Daoy (cell line): ENCODE measurements at regions not wholly inside any gene's neighbourhood (a gene's known extent, or its start where the extent isn't known, plus 50 kb on each side); places are given as distances from the start of the nearest gene placed in this dataset.
"Not testable (repeated sequence)": the region's sequence is repeated elsewhere in the genome, so short reads cannot be mapped to it uniquely, and the experiment has no call there.

ENCODE experiments used
- DNase-seq: peaks from one replicate; pipeline ENCODE4 v3.0.0-alpha.2; 2015; ENCODE audit warnings: low read depth

DNA sequence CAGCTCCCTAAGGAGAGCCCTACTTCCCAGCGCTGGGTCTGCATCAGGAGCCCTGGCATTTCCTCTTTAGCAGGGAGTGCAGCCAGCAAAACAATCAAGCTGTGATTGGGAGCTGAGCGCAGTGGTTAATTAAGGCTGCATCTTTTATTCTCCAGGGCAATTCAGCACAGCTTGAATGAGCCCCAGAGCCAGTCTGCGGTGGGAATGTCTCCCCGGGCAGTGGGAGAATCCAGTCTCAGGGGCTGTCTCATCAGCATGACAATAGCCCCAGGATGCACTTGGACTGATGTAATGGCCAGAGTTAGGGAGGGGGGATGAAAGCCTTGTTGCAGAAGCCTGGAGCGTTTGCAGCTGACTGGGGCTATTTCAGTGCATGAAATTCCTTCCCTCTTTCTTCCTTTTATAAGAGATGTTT is 292.6 kb upstream of the SOX9 start:
- DNase-seq, result peak; percentile 88

DNA sequence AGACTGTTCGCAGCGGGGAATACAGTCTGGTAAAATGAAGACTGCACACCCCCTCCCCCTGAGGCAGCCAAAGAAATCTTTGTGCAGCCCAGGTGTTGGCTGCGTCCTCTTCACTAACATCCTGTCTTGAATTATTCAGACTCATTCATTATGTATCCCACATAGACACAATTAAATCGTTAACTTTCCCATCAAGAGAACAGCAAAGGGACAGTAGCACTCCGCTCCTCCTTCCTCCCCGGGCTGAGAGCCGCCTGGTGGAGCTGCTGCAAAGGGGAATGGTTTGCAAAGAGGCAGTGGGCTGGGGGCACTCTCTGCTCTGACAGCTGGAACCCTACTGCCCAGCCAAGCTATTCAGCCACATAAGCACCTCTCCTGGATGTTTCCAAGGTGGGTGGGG is 290.0 kb upstream of the SOX9 start:
- no peak for DNase-seq

DNA sequence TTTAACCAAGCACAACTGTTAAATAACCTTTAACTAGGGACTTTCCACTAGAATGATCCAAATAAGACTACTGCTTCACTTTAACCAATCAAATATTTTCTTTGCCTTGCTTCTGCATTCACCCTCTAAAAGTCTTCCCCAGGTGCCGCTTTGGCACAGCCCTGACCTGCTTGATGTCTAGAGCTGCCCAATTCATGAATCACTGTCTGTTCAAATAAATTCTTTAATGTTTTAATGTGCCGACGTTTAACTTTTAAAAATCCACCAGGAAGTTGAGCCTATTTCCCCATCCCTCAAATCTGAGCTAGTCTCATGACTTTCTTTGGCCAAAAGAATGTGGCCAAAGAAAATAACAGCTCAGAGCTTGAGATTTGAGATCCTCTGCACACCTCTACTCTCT is 277.8 kb upstream of the SOX9 start:
- no peak for DNase-seq

DNA sequence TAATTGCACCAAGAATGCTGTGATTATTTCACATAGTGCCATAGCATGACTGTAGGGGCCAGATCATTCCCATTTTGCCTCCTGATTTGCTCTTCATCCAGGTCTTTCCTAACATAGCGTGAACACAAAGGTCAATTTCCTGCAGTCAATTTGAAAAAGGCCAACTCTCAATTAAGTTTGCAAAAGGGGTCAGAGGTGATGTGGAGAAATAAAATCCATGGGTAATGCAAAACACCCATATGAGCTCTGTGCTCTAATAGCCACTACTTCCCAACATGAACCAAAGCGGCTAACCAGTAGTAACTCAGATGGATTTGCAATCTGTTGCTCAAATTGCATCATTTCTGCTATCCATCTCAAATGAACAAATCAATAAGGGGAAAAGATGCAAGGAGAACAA is 275.5 kb upstream of the SOX9 start:
- no peak for DNase-seq

DNA sequence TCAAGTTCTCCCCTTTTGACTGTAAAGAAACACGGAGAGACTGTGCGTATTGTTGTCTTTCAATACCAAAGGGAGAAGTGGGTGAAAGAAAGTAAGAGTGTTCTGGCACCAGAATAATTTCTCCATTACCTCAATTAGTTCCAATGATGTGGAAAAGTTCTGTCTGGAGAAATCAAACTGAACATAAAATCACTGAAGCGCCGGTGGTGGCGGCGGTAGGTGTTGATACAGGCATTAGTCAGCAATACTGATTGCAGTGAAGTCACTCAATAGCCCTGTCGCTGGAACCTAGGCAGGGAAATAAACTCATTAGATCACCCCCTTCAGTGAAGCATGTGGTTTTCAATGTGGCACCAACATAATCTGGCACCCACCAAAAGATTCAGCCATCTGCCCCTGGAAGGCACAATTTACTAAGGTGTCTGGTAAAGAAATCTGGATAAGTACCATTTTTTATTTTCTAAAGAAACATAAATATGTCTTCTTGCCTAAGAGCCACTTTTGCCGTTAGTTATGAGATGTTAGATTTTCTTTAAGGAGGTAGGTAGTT is 274.2 kb upstream of the SOX9 start:
- DNase-seq, result peak; percentile 5

DNA sequence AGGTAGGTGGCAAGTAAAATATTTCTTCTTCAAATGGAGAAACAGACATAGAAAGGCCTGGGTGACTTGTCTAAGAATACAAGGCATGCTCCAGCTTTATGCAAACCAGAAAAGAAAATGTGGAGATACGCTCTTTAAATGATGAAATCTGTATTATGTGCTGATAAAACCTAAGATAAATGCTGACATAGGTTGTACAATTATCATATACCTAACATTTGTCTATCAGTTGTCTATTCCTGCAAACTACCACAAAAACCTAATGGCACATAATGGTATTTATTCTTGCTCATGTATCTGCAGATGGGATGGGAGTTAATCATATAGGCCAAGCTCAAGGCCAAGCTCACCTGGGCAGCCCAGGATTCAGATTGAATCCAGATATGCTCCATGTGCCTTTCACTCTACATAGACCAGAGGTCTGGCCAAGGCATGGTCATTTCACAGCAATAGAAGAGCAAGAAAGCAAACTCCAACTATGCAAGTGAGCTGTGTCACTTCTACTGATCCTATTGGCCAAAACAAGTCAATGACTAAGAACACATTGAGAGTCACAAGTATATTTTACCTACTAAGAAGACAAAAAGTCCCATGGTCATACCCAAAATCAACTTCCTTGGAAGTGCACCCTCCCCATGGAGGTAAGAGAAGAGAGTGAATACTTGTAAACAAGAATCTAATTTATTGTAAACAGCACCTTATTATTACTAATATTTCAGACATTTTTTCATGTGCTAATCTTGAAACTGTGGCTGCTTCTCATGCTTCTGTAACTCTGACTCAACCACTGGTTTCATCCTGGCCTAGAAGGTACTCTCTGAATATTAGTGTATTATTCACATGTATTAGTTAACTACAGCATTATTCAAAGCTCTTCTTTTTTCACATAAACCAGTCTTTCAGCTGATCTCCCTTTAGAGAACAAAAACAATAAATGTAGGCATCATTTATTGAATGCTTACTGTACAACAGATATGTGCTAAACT is 270.7 kb upstream of the SOX9 start:
- DNase-seq, result no peak

DNA sequence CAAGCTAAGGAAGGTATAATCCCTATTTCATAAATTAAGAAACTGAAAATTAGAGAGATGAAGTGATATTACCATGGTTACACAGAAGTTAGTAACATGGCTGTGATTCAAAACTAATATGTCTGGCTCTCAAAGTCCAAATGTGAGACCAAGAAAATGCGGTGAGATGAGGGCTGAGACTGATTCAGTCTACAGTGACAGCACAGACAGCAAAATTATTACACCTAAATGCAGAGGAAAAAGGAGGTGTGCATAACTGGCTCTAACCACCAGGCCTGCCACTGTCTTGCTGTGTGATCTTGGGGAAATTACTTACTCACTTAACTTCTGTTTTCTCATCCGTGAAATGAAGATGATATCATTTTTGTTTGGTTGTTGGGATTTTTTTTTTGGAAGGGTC is 270.0 kb upstream of the SOX9 start:
- no peak for DNase-seq

DNA sequence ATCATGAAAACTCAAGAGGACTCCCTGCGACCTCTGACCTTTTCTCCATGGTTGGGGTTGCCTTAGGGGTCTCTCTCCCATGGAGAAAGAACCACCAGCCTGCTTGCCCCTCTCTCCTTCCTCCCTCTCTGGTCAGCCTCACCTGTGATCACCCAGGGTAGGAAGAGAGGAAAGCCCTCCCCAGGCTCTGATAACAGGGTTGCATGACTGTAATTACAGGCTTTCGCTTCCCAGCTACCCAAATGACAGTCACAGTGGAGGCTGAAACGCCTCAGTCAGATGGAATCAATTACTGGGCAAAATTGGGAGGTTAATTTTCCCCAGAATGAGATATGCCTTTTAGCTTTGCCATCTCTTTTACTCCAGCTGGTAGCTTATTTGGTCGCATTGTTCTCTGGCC is 265.8 kb upstream of the SOX9 start:
- no peak for DNase-seq

DNA sequence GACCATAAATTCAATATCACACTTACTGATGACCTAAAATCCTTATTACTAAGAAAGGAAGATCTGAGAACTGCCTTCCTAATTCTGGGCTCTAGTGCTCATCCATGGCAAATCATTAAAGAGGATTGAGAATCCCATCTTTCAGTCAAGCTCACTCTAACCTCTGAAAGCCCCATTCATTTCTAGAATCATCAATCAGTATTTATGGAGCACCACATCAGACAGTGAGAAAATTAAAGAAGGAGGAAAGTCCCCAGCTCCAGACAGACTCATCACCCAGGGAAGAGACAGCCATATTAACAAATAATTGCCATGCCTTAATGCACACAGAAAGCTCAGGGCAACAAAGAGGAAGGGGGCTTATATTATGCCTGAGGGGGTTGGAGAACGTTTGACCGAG is 256.1 kb upstream of the SOX9 start:
- no peak for DNase-seq

DNA sequence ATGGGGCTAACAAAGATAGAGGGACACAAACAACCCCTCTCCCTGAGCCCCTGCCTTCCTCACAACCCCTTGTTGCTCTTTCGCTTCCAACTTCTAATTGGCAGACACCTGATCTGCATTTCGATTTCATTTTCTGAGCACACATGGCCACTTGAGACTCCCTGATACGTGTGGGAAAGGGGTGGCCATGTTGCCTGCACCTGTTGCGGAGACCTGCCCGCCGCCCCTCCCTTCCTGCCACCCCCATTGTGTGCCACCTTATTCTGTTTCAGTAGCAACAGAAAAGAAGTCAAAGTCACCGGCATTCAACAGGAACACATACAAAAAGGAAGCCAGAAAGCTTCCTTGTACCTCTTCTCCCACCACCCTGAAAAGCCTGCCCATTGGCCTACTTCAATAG is 254.7 kb upstream of the SOX9 start:
- no peak for DNase-seq

DNA sequence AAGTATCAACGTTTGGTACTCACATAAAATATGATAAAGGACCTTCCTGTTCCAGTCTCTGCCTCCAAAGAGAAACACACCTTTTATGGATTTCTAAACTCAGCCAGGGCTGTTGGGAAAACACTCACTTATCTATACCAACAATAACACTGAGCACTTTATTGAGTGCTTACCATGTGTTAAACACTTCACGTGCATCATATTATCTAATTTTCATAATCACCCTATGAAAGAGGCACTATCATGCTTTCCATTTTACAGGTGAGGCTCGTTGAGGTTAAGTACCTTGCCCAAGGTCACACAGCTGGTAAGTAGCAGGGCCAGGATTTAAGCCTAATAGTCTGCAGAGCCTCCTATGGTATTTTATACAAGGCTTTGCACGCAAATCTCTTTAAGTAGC is 251.5 kb upstream of the SOX9 start:
- DNase-seq, result no peak

DNA sequence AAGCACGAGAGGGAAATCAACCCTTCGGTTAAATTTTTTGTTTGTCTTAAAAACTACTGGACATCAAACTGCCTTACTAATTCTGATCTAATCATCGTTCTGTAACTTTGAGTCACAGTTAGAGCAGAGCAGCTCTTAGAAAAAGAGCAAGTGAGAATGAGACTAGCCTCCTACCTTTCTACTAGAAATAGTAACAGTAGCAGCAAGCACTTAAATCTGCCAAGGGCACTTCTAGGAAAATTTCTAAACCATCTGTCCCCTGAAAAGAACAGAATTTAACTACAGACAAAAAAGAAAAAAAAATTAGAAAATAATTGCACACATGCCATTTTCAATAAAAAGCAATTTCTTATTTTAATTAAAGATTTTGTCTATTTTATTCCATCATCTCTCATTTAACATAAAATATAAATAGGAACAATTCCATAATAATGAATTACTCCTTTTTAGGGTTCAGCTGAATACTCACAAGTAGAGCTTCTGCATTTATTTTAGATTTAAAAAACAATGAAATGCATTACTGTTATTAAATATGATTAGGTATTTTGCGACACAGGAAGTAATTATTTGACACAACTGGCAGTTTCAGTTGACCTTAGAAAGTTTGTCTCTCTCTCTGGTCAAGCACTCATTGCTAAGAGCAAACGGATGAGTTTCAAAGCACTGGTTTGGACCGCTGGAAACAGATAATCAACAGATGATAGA is 250.8 kb upstream of the SOX9 start:
- DNase-seq, result no peak

DNA sequence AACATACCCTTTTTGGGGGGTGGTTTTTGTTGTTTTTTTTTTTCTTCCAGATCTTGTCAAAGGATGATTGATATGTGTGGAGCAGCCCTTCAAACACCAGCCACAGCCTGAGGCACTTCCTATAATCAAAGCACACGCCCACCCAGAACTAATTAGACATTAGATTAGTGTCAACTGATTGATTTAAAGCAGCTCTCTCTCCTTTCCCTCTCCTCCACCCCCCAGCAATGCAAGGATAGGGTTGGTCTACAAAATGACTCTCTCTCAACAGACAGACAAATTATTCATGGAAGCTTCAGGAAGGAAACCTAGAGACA is 250.3 kb upstream of the SOX9 start:
- DNase-seq, result no peak

DNA sequence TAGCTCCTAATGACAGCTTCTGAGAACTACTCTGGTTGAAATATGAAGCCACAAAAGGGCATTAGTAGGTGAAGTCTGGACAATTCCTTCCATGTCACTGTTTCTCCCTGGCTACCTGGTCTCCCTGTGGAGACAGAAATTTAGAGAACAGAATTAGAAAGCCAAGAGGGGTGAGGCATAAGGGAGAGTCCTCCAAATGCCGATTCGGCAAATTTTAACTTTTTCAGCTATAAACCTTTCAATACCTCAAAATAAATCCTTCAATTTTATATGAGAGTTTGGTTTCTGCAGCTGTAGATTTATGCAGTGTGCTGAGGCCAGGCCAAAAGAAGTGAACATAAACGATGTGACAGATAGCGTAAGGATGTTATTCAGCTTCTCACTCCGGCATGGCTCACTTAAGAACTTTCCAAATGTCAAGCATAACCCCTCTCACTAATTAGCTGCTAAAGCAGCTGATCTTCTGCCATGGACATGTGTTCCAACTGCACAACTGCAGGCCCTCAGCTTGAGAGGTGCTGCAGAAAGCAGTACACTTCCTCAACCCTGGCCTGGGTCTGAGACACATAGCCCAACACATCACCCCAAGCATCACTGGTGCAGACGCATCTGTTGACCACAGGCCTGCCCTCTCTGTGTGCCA is 247.9 kb upstream of the SOX9 start:
- DNase-seq, result no peak

DNA sequence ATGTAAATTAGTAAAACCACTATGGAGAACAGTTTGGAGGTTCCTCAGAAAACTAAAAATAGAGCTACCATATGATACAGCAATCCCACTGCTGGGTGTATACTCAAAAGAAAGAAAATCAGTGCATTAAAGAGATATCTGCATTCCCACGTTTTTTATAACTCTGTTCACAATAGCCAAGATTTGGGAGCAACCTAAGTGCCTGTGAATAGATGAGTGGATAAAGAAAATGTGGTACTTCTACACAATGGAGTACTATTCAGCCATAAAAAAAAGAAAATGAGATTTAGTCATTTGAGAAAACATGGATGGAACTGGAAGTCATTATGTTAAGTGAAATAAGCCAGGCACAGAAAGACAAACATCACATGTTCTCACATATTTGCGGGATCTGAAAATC is 246.0 kb upstream of the SOX9 start:
- DNase-seq, result not testable (repeated sequence)

DNA sequence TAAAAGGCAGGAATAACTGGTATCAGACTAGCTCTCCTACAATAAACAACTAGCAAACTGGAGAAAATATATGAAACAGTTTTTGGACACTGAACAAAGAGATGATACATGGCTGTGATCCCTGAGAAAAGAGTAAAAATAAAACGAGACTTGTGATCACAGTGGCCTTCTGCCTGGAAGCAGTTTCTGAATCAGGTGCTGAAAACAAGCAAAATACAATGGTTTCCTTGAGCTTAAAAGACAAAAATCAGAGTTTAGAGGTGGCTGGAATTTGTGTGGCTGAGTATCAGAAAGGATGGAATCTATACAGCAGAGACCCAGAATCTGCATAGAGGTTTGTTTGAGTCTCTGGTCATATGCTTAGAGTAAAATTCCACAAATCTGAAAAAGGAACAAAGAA is 242.5 kb upstream of the SOX9 start:
- no peak for DNase-seq

DNA sequence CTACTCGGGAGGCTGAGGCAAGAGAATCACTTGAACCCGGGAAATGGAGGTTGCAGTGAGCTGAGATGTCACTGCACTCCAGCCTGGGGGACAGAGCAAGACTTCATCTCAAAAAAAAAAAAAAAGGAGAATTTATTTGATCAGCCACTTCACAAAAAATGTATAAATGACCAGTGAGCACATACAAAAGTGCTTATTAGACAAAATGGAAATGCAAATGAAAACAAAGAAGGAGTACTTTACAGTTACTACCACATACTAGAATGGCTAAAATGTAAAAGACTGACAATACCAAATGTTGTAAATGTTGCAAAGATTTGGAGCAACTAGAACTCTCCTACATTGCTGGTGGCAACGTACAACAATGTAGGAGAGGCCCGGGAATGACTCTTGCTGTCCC is 241.8 kb upstream of the SOX9 start:
- DNase-seq, result no peak

DNA sequence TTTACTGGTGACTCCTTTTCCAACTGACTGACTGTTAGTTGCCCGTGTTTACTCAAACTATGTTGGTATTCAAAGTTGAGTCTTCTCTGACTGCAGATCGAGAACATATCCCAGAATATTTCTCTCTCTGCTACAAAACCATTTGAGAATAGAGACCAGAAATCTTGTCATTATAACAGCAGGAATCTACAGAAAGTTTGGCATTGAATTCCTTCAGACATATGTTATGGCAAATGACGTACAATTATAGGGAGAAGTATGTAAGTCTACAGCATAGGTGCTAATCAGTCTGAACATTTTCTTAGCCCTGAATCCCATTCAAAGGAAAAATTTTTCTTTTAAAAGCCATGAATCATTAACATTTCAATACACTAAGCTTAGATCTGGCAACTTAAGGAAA is 239.8 kb upstream of the SOX9 start:
- no peak for DNase-seq

DNA sequence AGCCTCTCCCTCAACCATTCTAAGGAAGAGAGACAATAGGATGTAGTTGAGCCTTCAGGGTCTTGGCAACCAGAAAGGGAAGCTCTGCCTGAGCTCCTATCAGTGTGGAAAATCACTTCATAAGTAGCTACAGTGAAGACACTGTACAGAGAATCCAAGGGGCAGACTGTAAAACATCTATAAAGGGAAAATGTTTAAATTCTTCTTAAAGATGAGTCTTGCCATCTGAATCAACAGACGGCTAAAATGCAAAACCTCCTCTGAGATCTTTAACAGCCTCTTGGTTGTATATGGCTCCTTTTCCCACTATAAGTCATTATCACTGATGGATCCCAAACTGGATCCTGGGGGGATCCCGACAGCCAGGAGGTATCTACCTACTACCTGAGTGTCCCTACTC is 239.2 kb upstream of the SOX9 start:
- no peak for DNase-seq

DNA sequence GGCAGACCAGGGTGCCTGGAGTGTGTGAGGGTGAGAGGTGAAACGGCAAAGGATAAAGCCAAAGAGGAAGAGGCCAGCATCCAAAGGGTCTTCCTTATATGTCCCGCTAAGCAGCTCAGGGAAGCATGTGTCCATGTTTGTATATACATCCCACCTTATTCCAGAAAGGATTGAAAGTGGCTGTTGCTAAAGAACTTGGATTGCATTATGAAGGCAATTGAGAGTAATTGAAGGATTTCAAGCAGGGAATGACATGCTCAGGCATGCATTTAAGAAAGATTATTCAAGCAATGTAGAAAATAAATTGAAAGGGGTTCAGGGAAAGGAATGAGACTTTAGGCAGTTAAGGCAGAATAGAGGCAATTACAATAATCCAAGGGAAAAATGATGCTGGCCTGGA is 237.6 kb upstream of the SOX9 start:
- no peak for DNase-seq

DNA sequence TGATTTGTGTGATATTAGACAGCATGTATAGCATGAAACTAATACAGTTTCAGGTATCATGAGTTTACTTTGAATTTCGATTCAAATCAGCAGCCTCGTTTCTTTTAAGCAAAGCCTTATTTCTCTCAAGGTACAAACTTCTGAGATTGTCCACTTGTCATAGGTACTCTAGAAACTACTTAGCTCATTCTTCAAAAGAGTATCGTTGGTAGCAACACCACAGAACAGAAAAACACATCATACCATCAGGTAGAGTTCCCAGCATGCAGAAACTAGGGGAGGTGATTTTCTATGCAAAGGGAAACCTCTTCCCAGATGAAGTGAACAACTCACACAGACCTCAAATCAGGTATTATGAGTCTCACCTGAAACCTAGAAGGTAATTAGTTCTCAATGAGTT is 237.0 kb upstream of the SOX9 start:
- no peak for DNase-seq

DNA sequence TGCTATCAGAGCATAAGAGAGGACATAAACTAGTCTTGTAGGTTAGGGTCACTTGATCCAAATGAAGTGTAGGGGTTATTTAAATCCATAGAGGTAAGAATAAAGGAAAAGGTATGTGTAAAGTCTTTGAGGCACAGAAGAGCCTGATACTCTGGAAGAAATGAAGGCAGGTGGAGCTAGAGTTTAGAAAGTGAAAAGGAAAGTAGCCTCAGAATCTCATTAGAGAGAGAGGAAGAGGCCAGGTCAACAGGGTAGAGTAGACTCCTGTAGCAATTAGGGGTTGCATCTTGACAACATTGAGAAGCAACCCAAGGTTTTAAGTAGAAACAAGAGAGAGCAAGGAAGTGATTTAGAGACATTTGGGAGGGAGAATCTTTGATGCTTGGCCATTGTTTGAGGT is 235.2 kb upstream of the SOX9 start:
- no peak for DNase-seq

DNA sequence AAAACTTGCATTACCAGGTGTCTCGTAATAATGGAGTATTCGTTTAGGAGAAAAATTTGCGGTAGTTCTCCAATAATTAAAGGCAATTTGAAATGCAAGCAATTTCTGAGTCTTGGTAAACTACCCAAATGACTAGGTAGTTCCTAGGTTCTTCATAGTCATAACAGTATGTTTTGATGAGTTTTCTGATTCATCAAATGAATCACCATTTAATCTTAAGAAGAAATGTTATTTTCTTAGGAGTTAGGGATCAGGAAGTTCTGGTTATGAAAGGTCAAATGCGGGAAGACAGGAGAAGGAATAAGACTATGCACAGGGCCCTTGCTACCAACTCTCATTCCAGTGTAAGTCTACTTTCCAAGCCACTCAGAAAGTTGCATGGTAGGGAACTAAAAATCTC is 221.5 kb upstream of the SOX9 start:
- DNase-seq, result peak; percentile 17
